H1 (cell line): ENCODE measurements at regions not wholly inside any gene's neighbourhood (a gene's known extent, or its start where the extent isn't known, plus 50 kb on each side); places are given as distances from the start of the nearest gene placed in this dataset.

ENCODE experiments used
- CTCF ChIA-PET: fragments of 300-600 bp; sonication (Branson Sonifier 250); formaldehyde crosslinking; loops from one replicate; lab custom pipeline; 2021; ENCODE audit not compliant: partially characterized antibody; lab: Charles Lee
- POLR2A ChIA-PET: fragments of 300-600 bp; sonication (Branson Sonifier 250); formaldehyde crosslinking; loops from one replicate; lab custom pipeline; 2021; ENCODE audit warnings: inconsistent platforms; ENCODE audit not compliant: partially characterized antibody; lab: Charles Lee
- DNase-seq, 2 experiments: peaks; one replicate each; pipeline versions ENCODE4 v3.0.0 to v3.0.0-alpha.2; 2010 to 2022; ENCODE audit warnings: low spot score in 2 of 2, low read depth in 1 of 2, mixed read lengths in 1 of 2
- FAIRE-seq: peaks from 2 replicates; lab custom pipeline; 2011; peaks lifted over from hg19 to GRCh38; lab: Jason Lieb, UNC
- H2AFZ ChIP-seq: 2 replicates; pipeline ENCODE4 v1.8.1; 2012; ENCODE audit warnings: low read length, inconsistent platforms
- H2AK5ac ChIP-seq: 2 replicates; pipeline ENCODE4 v1.6.1; 2013; ENCODE audit warnings: low read depth, low read length
- H2BK120ac ChIP-seq: replicated peaks from 2 replicates; pipeline ENCODE3; 2013; ENCODE audit warnings: low read depth, low read length, inconsistent platforms
- H2BK12ac ChIP-seq: 2 replicates; pipeline ENCODE4 v1.6.1; 2013; ENCODE audit warnings: low read depth, low read length
- H2BK15ac ChIP-seq: 2 replicates; pipeline ENCODE4 v1.6.1; 2013; ENCODE audit warnings: low read length
- H2BK20ac ChIP-seq: 2 replicates; pipeline ENCODE4 v1.6.1; 2013; ENCODE audit warnings: low read length
- H2BK5ac ChIP-seq: 2 replicates; pipeline ENCODE4 v1.6.1; 2013; ENCODE audit warnings: low read depth, low read length
- H3K14ac ChIP-seq: 2 replicates; pipeline ENCODE4 v1.6.1; 2013; ENCODE audit warnings: inconsistent platforms; ENCODE audit not compliant: insufficient read length
- H3K18ac ChIP-seq: 2 replicates; pipeline ENCODE4 v1.6.1; 2013; ENCODE audit warnings: low read length; ENCODE audit errors: extremely low read depth
- H3K23ac ChIP-seq: 2 replicates; pipeline ENCODE4 v1.6.1; 2013; ENCODE audit warnings: inconsistent platforms; ENCODE audit not compliant: insufficient read length
- H3K23me2 ChIP-seq: 2 replicates; pipeline ENCODE4 v1.6.1; 2013; ENCODE audit warnings: low read depth, low read length
- H3K27ac ChIP-seq: 2 replicates; pipeline ENCODE4 v1.6.1; 2011; ENCODE audit warnings: low read depth, low read length, inconsistent platforms
- H3K27me3 ChIP-seq, 4 experiments: replicated peaks in 1 of 4; 1 replicate in 1 of 4; 2 replicates in 3 of 4; pipeline versions ENCODE4 v1.6.1 to v1.8.1; 2011 to 2013; ENCODE audit warnings: low read length in 3 of 4, mild to moderate bottlenecking in 3 of 4, inconsistent platforms in 2 of 4, mixed read lengths in 2 of 4, moderate library complexity in 1 of 4; ENCODE audit not compliant: control insufficient read depth in 3 of 4, insufficient read depth in 3 of 4; ENCODE audit errors: extremely low read depth in 1 of 4
- H3K36me3 ChIP-seq, 4 experiments: 2 replicates each; pipeline versions ENCODE4 v1.6.1 to v1.8.1; 2011 to 2013; ENCODE audit warnings: mild to moderate bottlenecking in 4 of 4, low read length in 3 of 4, moderate library complexity in 2 of 4, control low read depth in 1 of 4, inconsistent platforms in 1 of 4; ENCODE audit not compliant: insufficient read depth in 4 of 4, control insufficient read depth in 2 of 4
- H3K4ac ChIP-seq: replicated peaks from 2 replicates; pipeline ENCODE3; 2013; ENCODE audit warnings: low read length, low read depth, mixed read lengths, inconsistent platforms; ENCODE audit not compliant: insufficient read length
- H3K4me1 ChIP-seq, 4 experiments: replicated peaks in 1 of 4; 1 replicate in 1 of 4; 2 replicates in 3 of 4; pipeline versions ENCODE4 v1.6.1 to v1.8.1; 2011 to 2013; ENCODE audit warnings: low read length in 3 of 4, inconsistent platforms in 2 of 4, mixed read lengths in 1 of 4; ENCODE audit not compliant: insufficient read depth in 4 of 4, control insufficient read depth in 3 of 4
- H3K4me2 ChIP-seq, 2 experiments: 2 replicates each; pipeline versions ENCODE4 v1.6.1 to v1.8.1; 2011 to 2013; ENCODE audit warnings: low read depth in 2 of 2, low read length in 2 of 2, control low read depth in 1 of 2, inconsistent platforms in 1 of 2, mild to moderate bottlenecking in 1 of 2; ENCODE audit not compliant: insufficient read depth in 1 of 2
- H3K4me3 ChIP-seq, 4 experiments: fragments of 200-600, 300-600 bp in 1 of 4; sonication (generic), shearing (Covaris generic), sonication (Bioruptor Twin) in 1 of 4; 2 replicates each; pipeline versions ENCODE4 v1.5.1 to v1.8.1; 2011 to 2016; ENCODE audit warnings: low read length in 4 of 4, low read depth in 3 of 4, control low read depth in 2 of 4, inconsistent platforms in 2 of 4, mild to moderate bottlenecking in 2 of 4, mixed read lengths in 1 of 4, moderate library complexity in 1 of 4; ENCODE audit not compliant: insufficient read depth in 2 of 4; ENCODE audit errors: extremely low read depth in 1 of 4
- H3K56ac ChIP-seq: replicated peaks from 2 replicates; pipeline ENCODE3; 2013; ENCODE audit warnings: low read depth, mild to moderate bottlenecking, mixed read lengths, low read length, inconsistent platforms; ENCODE audit not compliant: insufficient read length
- H3K79me1 ChIP-seq: 2 replicates; pipeline ENCODE4 v1.6.1; 2013; ENCODE audit warnings: low read depth, low read length, control low read depth
- H3K79me2 ChIP-seq, 2 experiments: 2 replicates each; pipeline versions ENCODE4 v1.6.1 to v1.8.1; 2012 to 2013; ENCODE audit warnings: low read length in 2 of 2, mild to moderate bottlenecking in 2 of 2, inconsistent platforms in 1 of 2; ENCODE audit not compliant: insufficient read depth in 2 of 2, control insufficient read depth in 1 of 2
- H3K9ac ChIP-seq, 4 experiments: replicated peaks in 1 of 4; 1 replicate in 1 of 4; 2 replicates in 3 of 4; pipeline versions ENCODE4 v1.6.1 to v1.8.1; 2011 to 2013; ENCODE audit warnings: low read depth in 3 of 4, low read length in 3 of 4, control low read depth in 2 of 4, mild to moderate bottlenecking in 2 of 4, moderate library complexity in 2 of 4, inconsistent platforms in 1 of 4; ENCODE audit errors: extremely low read depth in 1 of 4
- H3K9me3 ChIP-seq, 2 experiments: 2 replicates each; pipeline versions ENCODE4 v1.6.1 to v1.8.1; 2012 to 2013; ENCODE audit warnings: mild to moderate bottlenecking in 2 of 2, moderate library complexity in 2 of 2, control low read depth in 1 of 2, inconsistent platforms in 1 of 2, low read depth in 1 of 2, low read length in 1 of 2, mixed read lengths in 1 of 2; ENCODE audit not compliant: insufficient read depth in 2 of 2
- H4K20me1 ChIP-seq, 2 experiments: replicated peaks in 1 of 2; 2 replicates each; pipeline versions ENCODE3 to v1.8.1; 2011 to 2013; ENCODE audit warnings: inconsistent platforms in 2 of 2, low read length in 2 of 2, mild to moderate bottlenecking in 1 of 2; ENCODE audit not compliant: insufficient read depth in 2 of 2, control insufficient read depth in 1 of 2
- H4K5ac ChIP-seq: 2 replicates; pipeline ENCODE4 v1.6.1; 2013; ENCODE audit warnings: low read length, low read depth, mixed read lengths, inconsistent platforms; ENCODE audit not compliant: insufficient read length
- H4K8ac ChIP-seq: 2 replicates; pipeline ENCODE4 v1.8.0; 2013; ENCODE audit warnings: mild to moderate bottlenecking, moderate library complexity, low read length, inconsistent platforms; ENCODE audit not compliant: insufficient read depth; ENCODE audit errors: extremely low read depth
- H4K91ac ChIP-seq: replicated peaks from 2 replicates; pipeline ENCODE3; 2013; ENCODE audit warnings: low read length, mixed read lengths, inconsistent platforms; ENCODE audit not compliant: insufficient read length
- BRCA1 ChIP-seq: IDR thresholded peaks from 2 replicates; pipeline ENCODE4 v1.6.1; 2012; ENCODE audit warnings: low read depth, low read length, improper control_type of control experiment
- CTBP2 ChIP-seq: IDR thresholded peaks from 2 replicates; pipeline ENCODE4 v1.7.0; 2011; ENCODE audit warnings: borderline replicate concordance, mild to moderate bottlenecking, moderate library complexity, mixed read lengths, low read length; ENCODE audit not compliant: insufficient read depth, insufficient read length
- EZH2 ChIP-seq: fragments of 200-600 bp; sonication (generic); IDR thresholded peaks from 2 replicates; pipeline ENCODE4 v1.7.1; 2012; ENCODE audit warnings: low read depth, mild to moderate bottlenecking, moderate library complexity, low read length, inconsistent platforms; ENCODE audit not compliant: severe bottlenecking
- JUN ChIP-seq: IDR thresholded peaks from 2 replicates; pipeline ENCODE4 v1.6.1; 2011; ENCODE audit warnings: low read depth, mild to moderate bottlenecking, improper control_type of control experiment, low read length
- RBBP5 ChIP-seq: IDR thresholded peaks from 2 replicates; pipeline ENCODE4 v1.7.1; 2012; ENCODE audit warnings: low read depth, mild to moderate bottlenecking, inconsistent platforms, low read length, moderate library complexity, borderline replicate concordance
- SP1 ChIP-seq: IDR thresholded peaks from 2 replicates; pipeline ENCODE4 v1.6.1; 2011; ENCODE audit warnings: low read depth, low read length
- SUZ12 ChIP-seq: fragments of 200-600 bp; sonication (generic); IDR thresholded peaks from 2 replicates; pipeline ENCODE4 v1.6.1; 2012; ENCODE audit warnings: mild to moderate bottlenecking, inconsistent platforms, low read length, moderate library complexity, mixed read lengths
- TAF1 ChIP-seq: IDR thresholded peaks from 2 replicates; pipeline ENCODE4 v1.6.1; 2011; ENCODE audit warnings: mild to moderate bottlenecking, low read depth, low read length
- WGBS, 2 experiments: shearing (Covaris generic) in 1 of 2; methylation state at CpG; one replicate each; pipeline versions ENCODE4 v1.1.6 to v1.1.7; 2013 to 2015; ENCODE audit warnings: low lambda C conversion rate in 2 of 2, mixed read lengths in 2 of 2, inconsistent platforms in 1 of 2, low coverage in 1 of 2, missing lambda C conversion rate in 1 of 2; ENCODE audit not compliant: insufficient replicate concordance in 2 of 2, insufficient coverage in 1 of 2, insufficient read length in 1 of 2; ENCODE audit errors: extremely low coverage in 1 of 2, missing lambda C conversion rate in 1 of 2; 5-methylcytosine and 5-hydroxymethylcytosine counted together
- TF ChIP-seq, protein P1 (sequence below), 3 experiments: IDR thresholded peaks; 1 replicate in 2 of 3; 2 replicates in 1 of 3; pipeline versions ENCODE4 v1.5.1 to v1.6.1; 2011; ENCODE audit warnings: low read length in 3 of 3, mild to moderate bottlenecking in 3 of 3, inconsistent platforms in 2 of 3, low read depth in 1 of 3, moderate library complexity in 1 of 3; ENCODE audit not compliant: insufficient read depth in 1 of 3; ENCODE audit errors: control extremely low read depth in 1 of 3
- TF ChIP-seq, protein P2 (sequence below): IDR thresholded peaks from 2 replicates; pipeline ENCODE4 v1.6.1; 2011; ENCODE audit warnings: low read depth, mild to moderate bottlenecking, low read length; ENCODE audit not compliant: insufficient read depth

DNA sequence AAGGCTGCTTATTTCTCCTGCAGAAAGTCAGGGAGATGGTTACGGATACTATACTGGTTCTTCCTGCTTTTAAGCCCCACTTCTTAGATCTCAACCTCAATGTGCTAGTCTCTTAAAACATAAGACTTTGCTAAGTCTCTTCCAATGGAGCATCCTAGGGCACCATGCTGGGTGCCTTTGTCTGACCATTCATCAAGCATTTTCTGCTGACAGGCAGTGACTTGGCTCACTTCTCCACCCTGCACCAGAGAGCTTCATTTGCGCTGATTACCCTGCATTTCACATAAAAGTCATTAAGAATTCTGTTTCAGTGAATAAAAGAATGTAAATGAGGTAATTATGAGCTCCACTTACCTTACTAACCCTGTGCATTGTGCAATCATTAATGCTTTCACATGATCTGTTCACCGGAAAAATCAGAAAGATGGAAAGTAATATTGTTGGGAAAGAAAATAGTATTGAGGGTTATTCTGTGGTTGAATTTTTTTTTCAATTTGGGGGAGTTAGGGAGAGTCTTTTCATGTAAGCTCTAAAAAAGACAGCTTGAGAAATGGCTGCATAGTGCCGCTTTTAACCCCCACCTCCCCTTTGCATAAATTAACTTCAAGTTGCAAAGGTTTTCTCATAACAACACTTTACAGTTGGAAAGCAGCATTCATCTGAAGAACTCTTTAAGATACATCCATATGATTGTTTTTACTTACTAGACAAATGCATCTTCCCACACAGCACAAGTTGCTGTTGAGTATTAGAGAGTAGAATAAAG lies 677.3 kb upstream of the KIRREL3 start:
- Histone ChIP-seq H3K9ac (no peak overlapping the region), H2AK5ac (no peak overlapping the region), H2BK20ac (no peak overlapping the region), H3K14ac (no peak overlapping the region), H4K8ac (no peak overlapping the region), H2BK12ac (no peak overlapping the region), H3K4me2 (no peak overlapping the region; a peak in 1 of 4 replicates), H2AFZ (no peak overlapping the region), H3K4me3 (no peak overlapping the region), H3K4me1 (peaks cover 0 to 3% (median 0%) of the 10 kb centered on the region in 4 experiments; a peak in 2 of 7 replicates), H2BK15ac (no peak overlapping the region), H3K36me3 (no peaks in the 10 kb centered on the region), H3K18ac (no peak overlapping the region), H3K4ac (no peak overlapping the region), H3K9me3 (no peaks in the 10 kb centered on the region), H3K79me1 (no peaks in the 10 kb centered on the region), H3K27ac (no peak overlapping the region), H3K23me2 (no peaks in the 10 kb centered on the region), H2BK120ac (no peak overlapping the region), H3K23ac (no peak overlapping the region), H3K79me2 (no peaks in the 10 kb centered on the region), H4K5ac (no peak overlapping the region), H2BK5ac (no peak overlapping the region), H3K56ac (no peak overlapping the region), H4K20me1 (no peaks in the 10 kb centered on the region), H4K91ac (no peak overlapping the region), H3K27me3 (no peaks in the 10 kb centered on the region)
- no peak for DNase-seq
- FAIRE-seq = no peak
- 88% methylated on average over 4 of the region's 4 CpGs; no CpG with 5 or more reads in 1 of the 2 experiments for WGBS, 2 experiments
- CTCF ChIA-PET = interaction anchor here (1.3 kb wide), 1 partner anchor 52 kb away, joined by 4 read pairs; no protein-coding TSS in a partner anchor
- POLR2A ChIA-PET = no interaction called here
- TF ChIP-seq EZH2 = no peak
- TF ChIP-seq TAF1 = no peak
- no peak for TF ChIP-seq JUN
- TF ChIP-seq CTBP2 = no peak
- TF ChIP-seq, protein P1, sequence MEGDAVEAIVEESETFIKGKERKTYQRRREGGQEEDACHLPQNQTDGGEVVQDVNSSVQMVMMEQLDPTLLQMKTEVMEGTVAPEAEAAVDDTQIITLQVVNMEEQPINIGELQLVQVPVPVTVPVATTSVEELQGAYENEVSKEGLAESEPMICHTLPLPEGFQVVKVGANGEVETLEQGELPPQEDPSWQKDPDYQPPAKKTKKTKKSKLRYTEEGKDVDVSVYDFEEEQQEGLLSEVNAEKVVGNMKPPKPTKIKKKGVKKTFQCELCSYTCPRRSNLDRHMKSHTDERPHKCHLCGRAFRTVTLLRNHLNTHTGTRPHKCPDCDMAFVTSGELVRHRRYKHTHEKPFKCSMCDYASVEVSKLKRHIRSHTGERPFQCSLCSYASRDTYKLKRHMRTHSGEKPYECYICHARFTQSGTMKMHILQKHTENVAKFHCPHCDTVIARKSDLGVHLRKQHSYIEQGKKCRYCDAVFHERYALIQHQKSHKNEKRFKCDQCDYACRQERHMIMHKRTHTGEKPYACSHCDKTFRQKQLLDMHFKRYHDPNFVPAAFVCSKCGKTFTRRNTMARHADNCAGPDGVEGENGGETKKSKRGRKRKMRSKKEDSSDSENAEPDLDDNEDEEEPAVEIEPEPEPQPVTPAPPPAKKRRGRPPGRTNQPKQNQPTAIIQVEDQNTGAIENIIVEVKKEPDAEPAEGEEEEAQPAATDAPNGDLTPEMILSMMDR (IDR thresholded peaks at IDR 0.05; ENCODE audit: control extremely low read depth in 1 of 3, insufficient read depth in 1 of 3, low read depth in 1 of 3, low read length in 3 of 3) = no peak
- TF ChIP-seq, protein P2, sequence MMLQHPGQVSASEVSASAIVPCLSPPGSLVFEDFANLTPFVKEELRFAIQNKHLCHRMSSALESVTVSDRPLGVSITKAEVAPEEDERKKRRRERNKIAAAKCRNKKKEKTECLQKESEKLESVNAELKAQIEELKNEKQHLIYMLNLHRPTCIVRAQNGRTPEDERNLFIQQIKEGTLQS = no peak
- TF ChIP-seq SUZ12 = no peak
- no peak for TF ChIP-seq RBBP5
- no peak for TF ChIP-seq SP1
- TF ChIP-seq BRCA1 = no peak
